Left ventricle myocardium superior (tissue), 1 donor: ENCODE measurements at regions not wholly inside any gene's neighbourhood (a gene's known extent, or its start where the extent isn't known, plus 50 kb on each side); places are given as distances from the start of the nearest gene placed in this dataset.

Experiments used
- ATAC-seq: fragments of 200-7000 bp; cut with Tn5 transposase; one replicate; pipeline ENCODE4 v1.9.1; 2020; ENCODE audit warnings: mild to moderate bottlenecking, moderate library complexity
- DNase-seq: peaks from one replicate; pipeline ENCODE4 v3.0.0-alpha.2; 2020
- intact Hi-C: fragments of 100-400 bp; cut with micrococcal nuclease; formaldehyde crosslinking; loops from one replicate; pipeline ENCODE4 v1.11.0; 2022
- donor health status: DM: no; HTN: yes; CAD: no; lungs with severe emphysema.

DNA sequence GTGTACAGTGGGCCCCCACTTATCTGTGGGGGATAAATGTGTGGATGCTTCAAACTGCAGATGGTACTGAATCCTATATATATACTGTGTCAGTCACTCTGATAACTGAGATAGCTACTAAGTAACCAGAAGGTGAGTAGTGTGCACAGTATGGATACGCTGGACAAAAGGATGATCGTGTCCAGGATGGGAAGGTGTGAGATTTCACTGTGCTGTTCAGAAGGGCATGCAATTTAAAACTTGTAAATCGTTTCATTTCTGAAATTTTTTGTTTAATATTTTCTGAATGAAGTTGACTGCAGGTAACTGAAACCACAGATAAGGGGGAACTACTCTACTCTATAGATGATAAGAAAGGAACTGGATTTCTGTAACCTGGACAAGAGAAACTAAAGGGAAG lies 52.1 kb upstream of the SESN3 start:
- DNase-seq (no peak), ATAC-seq (no peak)
- intact Hi-C loops = no loop called here

DNA sequence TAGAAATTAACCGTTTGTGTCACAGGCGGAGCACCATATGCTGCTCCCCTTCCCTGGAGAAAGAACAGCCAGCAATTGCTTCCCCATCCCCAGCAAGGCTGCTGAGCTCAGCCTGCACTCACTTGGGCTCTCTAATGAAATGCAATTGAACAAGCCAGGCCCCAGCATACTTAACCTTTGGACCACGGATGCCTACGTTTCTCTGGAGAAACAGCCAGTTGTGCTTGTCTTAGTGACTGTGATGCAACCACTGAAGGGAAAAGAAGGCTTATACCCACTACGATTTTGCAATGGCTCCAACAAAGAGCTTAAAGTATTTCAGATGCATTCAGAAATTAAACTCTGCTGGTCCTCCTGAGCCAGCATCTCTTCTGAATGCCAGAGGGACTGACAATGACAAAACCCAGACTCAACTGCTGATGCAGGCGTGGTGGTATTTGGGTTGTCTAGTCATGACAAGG lies 51.3 kb upstream of the SESN3 start:
- no peak for DNase-seq
- intact Hi-C loops = no loop called here
- ATAC-seq = peak; percentile 14
